Calu3 (cell line): ENCODE measurements at regions not wholly inside any gene's neighbourhood (a gene's known extent, or its start where the extent isn't known, plus 50 kb on each side); places are given as distances from the start of the nearest gene placed in this dataset.

ENCODE experiments used
- BruUV-seq: library from RNA; stranded (reverse); fragments of 400-500 nt; replicated peaks from 2 replicates; lab custom pipeline; 2021; lab: Mats Ljungman, UMichigan
- CTCF ChIA-PET: fragments of 300-600 bp; sonication (Branson Sonifier 250); formaldehyde crosslinking; loops from one replicate; lab custom pipeline; 2022; ENCODE audit warnings: antibody characterized with exemption; lab: Charles Lee
- DNase-seq: peaks from one replicate; pipeline ENCODE4 v3.0.0; 2022
- H3K27ac Mint-ChIP-seq: one replicate; pipeline ENCODE4 v1.8.0; 2022; ENCODE audit warnings: mixed read lengths; ENCODE audit not compliant: unreplicated experiment
- H3K27me3 Mint-ChIP-seq: one replicate; pipeline ENCODE4 v1.8.0; 2022; ENCODE audit warnings: mixed read lengths; ENCODE audit not compliant: unreplicated experiment
- H3K36me3 Mint-ChIP-seq: one replicate; pipeline ENCODE4 v1.8.0; 2022; ENCODE audit warnings: mild to moderate bottlenecking, moderate library complexity, mixed read lengths; ENCODE audit not compliant: insufficient read depth, unreplicated experiment
- H3K4me1 Mint-ChIP-seq: one replicate; pipeline ENCODE4 v1.8.0; 2022; ENCODE audit warnings: mild to moderate bottlenecking, low read depth, mixed read lengths; ENCODE audit not compliant: unreplicated experiment
- H3K4me3 Mint-ChIP-seq: one replicate; pipeline ENCODE4 v1.8.0; 2022; ENCODE audit warnings: mild to moderate bottlenecking, low read depth, moderate library complexity, mixed read lengths; ENCODE audit not compliant: unreplicated experiment
- H3K9me3 Mint-ChIP-seq: one replicate; pipeline ENCODE4 v1.8.0; 2022; ENCODE audit warnings: low read depth, mixed read lengths; ENCODE audit not compliant: unreplicated experiment
- CTCF ChIP-seq: fragments of 200-600 bp; IDR thresholded peaks from one replicate; pipeline ENCODE4 v1.8.0; 2022; ENCODE audit warnings: antibody characterized with exemption; ENCODE audit not compliant: unreplicated experiment
- intact Hi-C: fragments of 100-400 bp; cut with micrococcal nuclease; formaldehyde crosslinking; loops from one replicate; pipeline ENCODE4 v1.10.0; 2022; ENCODE audit not compliant: unreplicated experiment

DNA sequence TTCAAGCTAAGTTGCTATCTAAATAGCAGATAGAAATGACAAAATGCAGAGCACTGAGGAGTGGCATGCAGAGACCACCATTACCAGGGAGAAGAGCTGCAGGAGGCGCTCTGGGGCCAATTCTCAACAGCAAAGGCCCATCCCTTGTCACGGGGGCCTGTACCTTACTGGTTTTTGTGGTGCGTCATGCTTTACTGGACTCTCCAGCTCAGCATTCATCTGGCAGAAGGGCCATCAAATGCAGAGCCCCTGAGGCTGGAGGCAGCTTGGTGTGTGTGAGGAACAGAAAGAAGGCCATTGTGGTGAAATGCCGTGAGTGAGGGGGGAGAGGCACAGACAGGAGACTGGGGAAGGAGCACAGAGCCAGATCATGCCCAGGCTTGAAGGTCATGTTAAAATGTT, 56.5 kb upstream of the NAV2 start:
- CTCF ChIA-PET, result no interaction called here
- H3K36me3 Mint-ChIP-seq, result peaks cover 6% of the 10 kb centered on the region
- no peak overlapping the region for H3K27ac Mint-ChIP-seq
- no peak overlapping the region for H3K4me3 Mint-ChIP-seq
- H3K9me3 Mint-ChIP-seq, result no peaks in the 10 kb centered on the region
- no peak for TF ChIP-seq CTCF
- no peak for DNase-seq
- BruUV-seq, result no TSS peak
- peaks cover 26% of the 10 kb centered on the region for H3K4me1 Mint-ChIP-seq
- H3K27me3 Mint-ChIP-seq, result no peaks in the 10 kb centered on the region
- intact Hi-C loops, result no loop called here

GRCh38 chr11:19652623-19653375, 59.8 kb upstream of the NAV2 start:
- no peak for DNase-seq
- BruUV-seq, result no TSS peak
- intact Hi-C loops, result no loop called here
- Mint-ChIP-seq H3K36me3 (peaks cover 5% of the 10 kb centered on the region), H3K27ac (no peak overlapping the region), H3K27me3 (no peaks in the 10 kb centered on the region), H3K4me1 (no peaks in the 10 kb centered on the region), H3K9me3 (no peaks in the 10 kb centered on the region), H3K4me3 (no peak overlapping the region)
- no peak for TF ChIP-seq CTCF
- CTCF ChIA-PET, result interaction anchor here (1.0 kb wide), 1 partner anchor 62 kb away, joined by 3 read pairs; no protein-coding TSS in a partner anchor

- no peak for TF ChIP-seq CTCF
- no peak for DNase-seq
- no peaks in the 10 kb centered on the region for H3K4me1 Mint-ChIP-seq
- H3K36me3 Mint-ChIP-seq, result peaks cover 5% of the 10 kb centered on the region
- CTCF ChIA-PET, result interaction anchor here (1.0 kb wide), 1 partner anchor 8 kb away, joined by 3 read pairs; no protein-coding TSS in a partner anchor
- H3K27ac Mint-ChIP-seq, result no peak overlapping the region
- no peaks in the 10 kb centered on the region for H3K9me3 Mint-ChIP-seq
- no peak overlapping the region for H3K4me3 Mint-ChIP-seq
- intact Hi-C loops, result no loop called here
- BruUV-seq, result no TSS peak
- H3K27me3 Mint-ChIP-seq, result no peaks in the 10 kb centered on the region
Measured at GRCh38 chr11:19651653-19652052, 61.0 kb upstream of the NAV2 start.

- Mint-ChIP-seq H3K4me3 (no peak overlapping the region), H3K27me3 (no peaks in the 10 kb centered on the region), H3K9me3 (no peaks in the 10 kb centered on the region), H3K27ac (no peak overlapping the region), H3K4me1 (no peaks in the 10 kb centered on the region), H3K36me3 (peaks cover 5% of the 10 kb centered on the region)
- CTCF ChIA-PET, result interaction anchor here (1.0 kb wide), 1 partner anchor 9 kb away, joined by 3 read pairs; no protein-coding TSS in a partner anchor
- TF ChIP-seq CTCF, result no peak
- BruUV-seq, result no TSS peak
- intact Hi-C loops, result no loop called here
- no peak for DNase-seq
Measured at GRCh38 chr11:19651028-19651427, 61.6 kb upstream of the NAV2 start.
